ENCODE measurements at regions not wholly inside any gene's neighbourhood (a gene's known extent, or its start where the extent isn't known, plus 50 kb on each side); places are given as distances from the start of the nearest gene placed in this dataset.

- no peak for TF ChIP-seq EZH2 (IDR thresholded peaks at IDR 0.05; ENCODE audit: borderline replicate concordance, insufficient read depth, low read length, poor library complexity, severe bottlenecking)
- TF ChIP-seq POLR2AphosphoS5 (IDR thresholded peaks at IDR 0.05) = no peak
- no peak for TF ChIP-seq CTCF (IDR thresholded peaks at IDR 0.05; ENCODE audit: poor library complexity, severe bottlenecking)
- no peak for TF ChIP-seq REST (IDR thresholded peaks at IDR 0.05; ENCODE audit: borderline replicate concordance)
- no peak for TF ChIP-seq MXI1 (conservative IDR thresholded peaks at IDR 0.05; ENCODE audit: poor library complexity, severe bottlenecking)
- no peak for TF ChIP-seq RAD21 (conservative IDR thresholded peaks at IDR 0.05)
- TF ChIP-seq EP300 (conservative IDR thresholded peaks at IDR 0.05; ENCODE audit: poor library complexity, severe bottlenecking) = no peak
- TF ChIP-seq TAF1 (IDR thresholded peaks at IDR 0.05; ENCODE audit: low read depth) = no peak
These were observed 410.6 kb upstream of the DEPDC1 start for GRCh38 chr1:68907491-68907890.
